Endothelial cell of umbilical vein (primary cell): ENCODE measurements at regions not wholly inside any gene's neighbourhood (a gene's known extent, or its start where the extent isn't known, plus 50 kb on each side); places are given as distances from the start of the nearest gene placed in this dataset.

Experiments used
- BruUV-seq: library from RNA; stranded (reverse); fragments of 400-500 nt; replicated peaks from 2 replicates; lab custom pipeline; 2021; lab: Mats Ljungman, UMichigan
- CTCF ChIA-PET: fragments of 300-600, 350-600 bp; sonication (Branson Sonifier 250); formaldehyde crosslinking; loops from one replicate; lab custom pipeline; 2021; ENCODE audit warnings: antibody characterized with exemption, inconsistent platforms; lab: Charles Lee
- POLR2A ChIA-PET: fragments of 300-600, 350-600 bp; sonication (Branson Sonifier 250); formaldehyde crosslinking; loops from one replicate; lab custom pipeline; 2021; ENCODE audit warnings: antibody characterized with exemption, inconsistent platforms; lab: Charles Lee
- DNase-seq: peaks from one replicate; pipeline ENCODE4 v3.0.0-alpha.2; 2011; ENCODE audit warnings: low read depth, low spot score
- FAIRE-seq: peaks from 2 replicates; lab custom pipeline; 2011; peaks lifted over from hg19 to GRCh38; lab: Jason Lieb, UNC
- H2AFZ ChIP-seq: 2 replicates; pipeline ENCODE4 v1.6.0; 2012; ENCODE audit warnings: low read depth, low read length, control low read depth, inconsistent platforms
- H3K27ac ChIP-seq: 2 replicates; pipeline ENCODE4 v1.5.1; 2011; ENCODE audit warnings: low read depth, mild to moderate bottlenecking, control low read depth, low read length, moderate library complexity; ENCODE audit not compliant: insufficient read depth
- H3K27me3 ChIP-seq, 2 experiments: 2 replicates each; pipeline versions ENCODE4 v1.6.0 to v1.6.1; 2011; ENCODE audit warnings: low read length in 2 of 2, mixed read lengths in 1 of 2; ENCODE audit not compliant: control insufficient read depth in 2 of 2, insufficient read depth in 2 of 2
- H3K36me3 ChIP-seq, 2 experiments: 2 replicates in 1 of 2; 3 replicates in 1 of 2; pipeline ENCODE4 v1.5.1; 2011; ENCODE audit warnings: low read length in 2 of 2, mild to moderate bottlenecking in 1 of 2, moderate library complexity in 1 of 2; ENCODE audit not compliant: control insufficient read depth in 2 of 2, insufficient read depth in 2 of 2; ENCODE audit errors: extremely low read depth in 1 of 2
- H3K4me1 ChIP-seq: 3 replicates; pipeline ENCODE4 v1.5.1; 2011; ENCODE audit warnings: mild to moderate bottlenecking, low read length; ENCODE audit not compliant: control insufficient read depth, insufficient read depth; ENCODE audit errors: extremely low read depth
- H3K4me2 ChIP-seq: 2 replicates; pipeline ENCODE4 v1.6.1; 2011; ENCODE audit warnings: low read length, control low read depth, mixed read lengths; ENCODE audit not compliant: insufficient read depth
- H3K4me3 ChIP-seq, 3 experiments: fragments of 200-600 bp in 1 of 3; sonication (generic), shearing (Covaris generic) in 1 of 3; replicated peaks in 1 of 3; 2 replicates each; pipeline ENCODE4 v1.5.1; 2011 to 2016; ENCODE audit warnings: control low read depth in 3 of 3, low read length in 3 of 3, mild to moderate bottlenecking in 2 of 3, inconsistent platforms in 1 of 3, low read depth in 1 of 3, moderate library complexity in 1 of 3; ENCODE audit not compliant: insufficient read depth in 1 of 3
- H3K79me2 ChIP-seq: 2 replicates; pipeline ENCODE4 v1.6.0; 2012; ENCODE audit warnings: low read length, inconsistent platforms; ENCODE audit not compliant: control insufficient read depth, insufficient read depth
- H3K9ac ChIP-seq: replicated peaks from 2 replicates; pipeline ENCODE3; 2011; ENCODE audit warnings: low read length, control low read depth; ENCODE audit not compliant: insufficient read depth; ENCODE audit errors: extremely low read depth
- H3K9me1 ChIP-seq: replicated peaks from 3 replicates; pipeline ENCODE4 v1.6.0; 2011; ENCODE audit warnings: mild to moderate bottlenecking, low read length; ENCODE audit not compliant: control insufficient read depth, insufficient read depth; ENCODE audit errors: extremely low read depth
- H3K9me3 ChIP-seq: replicated peaks from 2 replicates; pipeline ENCODE4 v1.5.1; 2012; ENCODE audit warnings: low read length, inconsistent platforms; ENCODE audit not compliant: control insufficient read depth, insufficient read depth
- H4K20me1 ChIP-seq: replicated peaks from 2 replicates; pipeline ENCODE3; 2011; ENCODE audit warnings: mild to moderate bottlenecking, low read length; ENCODE audit not compliant: control insufficient read depth, insufficient read depth; ENCODE audit errors: extremely low read depth
- EZH2 ChIP-seq: IDR thresholded peaks from 2 replicates; pipeline ENCODE4 v1.6.1; 2012; ENCODE audit warnings: borderline replicate concordance, low read depth, mild to moderate bottlenecking, moderate library complexity, low read length, inconsistent platforms; ENCODE audit not compliant: severe bottlenecking
- FOS ChIP-seq: IDR thresholded peaks from 2 replicates; pipeline ENCODE4 v1.6.1; 2011; ENCODE audit warnings: mild to moderate bottlenecking, low read length, moderate library complexity, borderline replicate concordance; ENCODE audit not compliant: insufficient read depth
- GATA2 ChIP-seq: IDR thresholded peaks from 2 replicates; pipeline ENCODE4 v1.7.0; 2011; ENCODE audit warnings: low read depth, mild to moderate bottlenecking, moderate library complexity, mixed read lengths, low read length; ENCODE audit not compliant: insufficient read length, insufficient read depth
- JUN ChIP-seq: IDR thresholded peaks from 2 replicates; pipeline ENCODE4 v1.6.1; 2011; ENCODE audit warnings: borderline replicate concordance, low read depth; ENCODE audit not compliant: insufficient read length, insufficient read depth
- MYC ChIP-seq: IDR thresholded peaks from one replicate; pipeline ENCODE4 v1.6.1; 2011; ENCODE audit warnings: mild to moderate bottlenecking, low read depth, low read length
- POLR2A ChIP-seq: IDR thresholded peaks from 2 replicates; pipeline ENCODE4 v1.6.1; 2012; ENCODE audit warnings: low read depth, mild to moderate bottlenecking, control low read depth, low read length
- POLR2AphosphoS5 ChIP-seq: IDR thresholded peaks from 2 replicates; pipeline ENCODE4 v1.6.1; 2012; ENCODE audit warnings: low read depth, mild to moderate bottlenecking, control low read depth, low read length, moderate library complexity; ENCODE audit not compliant: insufficient read depth
- dilution Hi-C: fragments of 300-500 bp; cut with MboI; formaldehyde crosslinking; loops from one replicate; pipeline ENCODE4 v1.15.0; 2019; ENCODE audit warnings: low sequenced_read_pairs; ENCODE audit not compliant: extremely low pct_ligation_motif_present
- intact Hi-C: fragments of 100-400 bp; cut with micrococcal nuclease; formaldehyde crosslinking; loops from one replicate; pipeline ENCODE4 v1.10.0; 2022
- TF ChIP-seq, protein P1 (sequence below): IDR thresholded peaks from 2 replicates; pipeline ENCODE4 v1.6.1; 2011; ENCODE audit not compliant: insufficient read depth, insufficient read length
- TF ChIP-seq, protein P2 (sequence below), 2 donors: IDR thresholded peaks; 1 replicate in 1 of 2; 2 replicates in 1 of 2; pipeline ENCODE4 v1.5.1; 2011; ENCODE audit warnings: low read length in 2 of 2, mild to moderate bottlenecking in 2 of 2, moderate library complexity in 2 of 2, control low read depth in 1 of 2, inconsistent platforms in 1 of 2, low read depth in 1 of 2; ENCODE audit not compliant: insufficient read depth in 1 of 2; ENCODE audit errors: extremely low read depth in 1 of 2

DNA sequence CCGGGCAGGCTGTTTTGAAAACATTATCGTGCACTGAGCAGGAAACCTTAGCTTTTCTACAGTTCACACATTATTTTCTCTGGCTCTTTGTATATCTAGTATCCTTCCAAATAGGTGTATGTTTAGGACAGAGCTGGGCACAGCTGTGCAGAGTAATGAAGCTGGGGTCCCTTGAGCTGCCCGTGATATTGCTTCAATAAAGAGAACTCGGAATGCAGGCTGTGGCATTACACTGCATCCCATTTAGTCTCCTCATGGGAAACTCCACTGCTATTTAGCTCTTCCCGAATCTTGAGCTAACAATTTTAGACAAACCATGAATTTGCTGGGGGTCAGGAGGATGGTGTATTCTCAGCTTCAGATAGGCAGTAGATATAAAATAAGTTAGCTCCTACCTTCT is 348.3 kb downstream of the ACTR3B start:
- TF ChIP-seq MYC (no peak), POLR2A (no peak)
- ChIA-PET POLR2A (no interaction called here), CTCF (no interaction called here)
- Histone ChIP-seq H4K20me1 (no peaks in the 10 kb centered on the region), H3K9me3 (peaks cover 8% of the 10 kb centered on the region), H3K27me3 (no peaks in the 10 kb centered on the region), H3K36me3 (no peaks in the 10 kb centered on the region), H3K79me2 (no peaks in the 10 kb centered on the region), H3K27ac (no peak overlapping the region), H3K9me1 (no peaks in the 10 kb centered on the region), H2AFZ (no peak overlapping the region), H3K4me2 (no peak overlapping the region), H3K4me3 (no peak overlapping the region), H3K4me1 (no peaks in the 10 kb centered on the region), H3K9ac (no peak overlapping the region)
- DNase-seq (no peak), FAIRE-seq (no peak)
- dilution Hi-C loops (no loop called here), intact Hi-C loops (no loop called here)
- BruUV-seq: no TSS peak

DNA sequence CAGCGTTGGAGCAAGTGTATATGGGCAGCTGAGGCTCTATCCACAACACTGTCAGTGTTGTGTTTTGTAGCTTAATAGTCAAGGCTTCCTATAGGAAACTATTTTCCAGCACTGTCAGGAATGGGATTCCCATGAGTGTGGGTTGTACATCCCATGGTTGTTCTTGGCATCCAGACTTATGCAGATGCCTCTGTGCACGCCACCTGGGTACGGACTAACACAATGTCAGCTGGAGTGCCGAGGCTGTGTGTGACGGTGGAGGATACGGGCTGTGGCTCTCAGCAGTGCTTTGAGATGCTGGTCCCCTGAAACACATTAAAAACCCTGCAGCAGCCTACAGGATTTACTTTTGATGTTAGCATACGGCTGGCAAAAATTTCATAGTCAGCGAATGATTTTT is 350.0 kb downstream of the ACTR3B start:
- Histone ChIP-seq H3K27ac (no peak overlapping the region), H2AFZ (no peak overlapping the region), H3K79me2 (no peaks in the 10 kb centered on the region), H3K4me2 (no peak overlapping the region), H3K27me3 (no peaks in the 10 kb centered on the region), H4K20me1 (no peaks in the 10 kb centered on the region), H3K36me3 (no peaks in the 10 kb centered on the region), H3K9ac (no peak overlapping the region), H3K4me1 (no peaks in the 10 kb centered on the region), H3K4me3 (no peak overlapping the region), H3K9me3 (peaks cover 8% of the 10 kb centered on the region), H3K9me1 (no peaks in the 10 kb centered on the region)
- dilution Hi-C loops: no loop called here
- FAIRE-seq: no peak
- ChIA-PET CTCF (no interaction called here), POLR2A (no interaction called here)
- TF ChIP-seq POLR2A (no peak), EZH2 (no peak), JUN (no peak), MYC (no peak), FOS (no peak), POLR2AphosphoS5 (no peak), GATA2 (no peak)
- TF ChIP-seq, protein P1, sequence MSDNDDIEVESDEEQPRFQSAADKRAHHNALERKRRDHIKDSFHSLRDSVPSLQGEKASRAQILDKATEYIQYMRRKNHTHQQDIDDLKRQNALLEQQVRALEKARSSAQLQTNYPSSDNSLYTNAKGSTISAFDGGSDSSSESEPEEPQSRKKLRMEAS: no peak
- TF ChIP-seq, protein P2, sequence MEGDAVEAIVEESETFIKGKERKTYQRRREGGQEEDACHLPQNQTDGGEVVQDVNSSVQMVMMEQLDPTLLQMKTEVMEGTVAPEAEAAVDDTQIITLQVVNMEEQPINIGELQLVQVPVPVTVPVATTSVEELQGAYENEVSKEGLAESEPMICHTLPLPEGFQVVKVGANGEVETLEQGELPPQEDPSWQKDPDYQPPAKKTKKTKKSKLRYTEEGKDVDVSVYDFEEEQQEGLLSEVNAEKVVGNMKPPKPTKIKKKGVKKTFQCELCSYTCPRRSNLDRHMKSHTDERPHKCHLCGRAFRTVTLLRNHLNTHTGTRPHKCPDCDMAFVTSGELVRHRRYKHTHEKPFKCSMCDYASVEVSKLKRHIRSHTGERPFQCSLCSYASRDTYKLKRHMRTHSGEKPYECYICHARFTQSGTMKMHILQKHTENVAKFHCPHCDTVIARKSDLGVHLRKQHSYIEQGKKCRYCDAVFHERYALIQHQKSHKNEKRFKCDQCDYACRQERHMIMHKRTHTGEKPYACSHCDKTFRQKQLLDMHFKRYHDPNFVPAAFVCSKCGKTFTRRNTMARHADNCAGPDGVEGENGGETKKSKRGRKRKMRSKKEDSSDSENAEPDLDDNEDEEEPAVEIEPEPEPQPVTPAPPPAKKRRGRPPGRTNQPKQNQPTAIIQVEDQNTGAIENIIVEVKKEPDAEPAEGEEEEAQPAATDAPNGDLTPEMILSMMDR (IDR thresholded peaks at IDR 0.05; ENCODE audit: extremely low read depth in 1 of 2, insufficient read depth in 1 of 2, low read depth in 1 of 2, low read length in 2 of 2): no peak
- intact Hi-C loops: no loop called here
- DNase-seq: no peak
- BruUV-seq: no TSS peak
